Trophoblast cell (in vitro differentiated cells and primary cell): ENCODE measurements at regions not wholly inside any gene's neighbourhood (a gene's known extent, or its start where the extent isn't known, plus 50 kb on each side); places are given as distances from the start of the nearest gene placed in this dataset.

Experiments
- DNase-seq, 2 donors: peaks; one replicate each; pipeline ENCODE4 v3.0.0-alpha.2; 2016
- H2AFZ ChIP-seq: 2 replicates; pipeline ENCODE4 v1.6.1; 2013; ENCODE audit warnings: low read length, moderate library complexity, mild to moderate bottlenecking; ENCODE audit not compliant: insufficient read depth, poor library complexity
- H2AK5ac ChIP-seq: 2 replicates; pipeline ENCODE4 v1.6.1; 2013; ENCODE audit warnings: mild to moderate bottlenecking, low read length
- H2BK120ac ChIP-seq: 2 replicates; pipeline ENCODE4 v1.6.1; 2013; ENCODE audit warnings: low read length, mild to moderate bottlenecking, moderate library complexity; ENCODE audit not compliant: insufficient read depth, poor library complexity
- H2BK12ac ChIP-seq: 2 replicates; pipeline ENCODE4 v1.6.1; 2013; ENCODE audit warnings: mild to moderate bottlenecking, low read length, moderate library complexity
- H2BK5ac ChIP-seq: 2 replicates; pipeline ENCODE4 v1.6.1; 2013; ENCODE audit warnings: low read length, low read depth, moderate library complexity, mild to moderate bottlenecking; ENCODE audit not compliant: poor library complexity
- H3K14ac ChIP-seq: 2 replicates; pipeline ENCODE4 v1.6.1; 2013; ENCODE audit warnings: mild to moderate bottlenecking, low read length
- H3K18ac ChIP-seq: 2 replicates; pipeline ENCODE4 v1.6.1; 2013; ENCODE audit warnings: mild to moderate bottlenecking, low read length
- H3K23ac ChIP-seq: 2 replicates; pipeline ENCODE4 v1.6.1; 2013; ENCODE audit warnings: low read length
- H3K27ac ChIP-seq: 2 replicates; pipeline ENCODE4 v1.5.1; 2013; ENCODE audit warnings: low read depth, mild to moderate bottlenecking, inconsistent platforms, low read length, moderate library complexity
- H3K27me3 ChIP-seq: 2 replicates; pipeline ENCODE4 v1.6.1; 2013; ENCODE audit warnings: inconsistent platforms, mild to moderate bottlenecking, low read length, moderate library complexity; ENCODE audit not compliant: insufficient read depth
- H3K36me3 ChIP-seq, 2 experiments: 1 replicate in 1 of 2; 2 replicates in 1 of 2; pipeline ENCODE4 v1.6.1; 2013; ENCODE audit warnings: low read length in 2 of 2, mild to moderate bottlenecking in 2 of 2, moderate library complexity in 1 of 2; ENCODE audit not compliant: insufficient read depth in 2 of 2, control insufficient read depth in 1 of 2
- H3K4ac ChIP-seq: 2 replicates; pipeline ENCODE4 v1.6.1; 2013; ENCODE audit warnings: low read depth, mild to moderate bottlenecking, low read length, moderate library complexity
- H3K4me1 ChIP-seq, 2 experiments: 1 replicate in 1 of 2; 2 replicates in 1 of 2; pipeline ENCODE4 v1.6.1; 2013; ENCODE audit warnings: low read length in 2 of 2, mild to moderate bottlenecking in 2 of 2, moderate library complexity in 1 of 2; ENCODE audit not compliant: insufficient read depth in 2 of 2, control insufficient read depth in 1 of 2
- H3K4me2 ChIP-seq: 2 replicates; pipeline ENCODE4 v1.6.1; 2013; ENCODE audit warnings: inconsistent platforms, mild to moderate bottlenecking, low read length, moderate library complexity
- H3K4me3 ChIP-seq: 2 replicates; pipeline ENCODE4 v1.5.1; 2013; ENCODE audit warnings: mild to moderate bottlenecking, low read depth, low read length, inconsistent platforms
- H3K79me1 ChIP-seq: one replicate; pipeline ENCODE4 v1.6.1; 2013; ENCODE audit warnings: low read length
- H3K79me2 ChIP-seq: 2 replicates; pipeline ENCODE4 v1.6.1; 2013; ENCODE audit warnings: low read length, mild to moderate bottlenecking; ENCODE audit not compliant: control insufficient read depth, insufficient read depth, poor library complexity
- H3K9ac ChIP-seq: 2 replicates; pipeline ENCODE4 v1.6.1; 2013; ENCODE audit warnings: mild to moderate bottlenecking, low read length
- H3K9me3 ChIP-seq: 2 replicates; pipeline ENCODE4 v1.6.1; 2013; ENCODE audit warnings: low read depth, mild to moderate bottlenecking, control low read depth, inconsistent platforms, low read length; ENCODE audit not compliant: insufficient read depth
- H4K12ac ChIP-seq: 2 replicates; pipeline ENCODE4 v1.6.1; 2013; ENCODE audit warnings: low read depth, mild to moderate bottlenecking, low read length, moderate library complexity
- H4K8ac ChIP-seq: 2 replicates; pipeline ENCODE4 v1.6.1; 2013; ENCODE audit warnings: low read depth, mild to moderate bottlenecking, low read length, moderate library complexity
- H4K91ac ChIP-seq: one replicate; pipeline ENCODE4 v1.6.1; 2013; ENCODE audit warnings: low read depth, mild to moderate bottlenecking, low read length, moderate library complexity
- WGBS: extraction: QIAGEN DNeasy Blood & Tissue Kit; methylation state at CpG from one replicate; pipeline ENCODE4 v1.1.7; 2013; ENCODE audit warnings: missing lambda C conversion rate; ENCODE audit not compliant: insufficient read length, insufficient coverage; ENCODE audit errors: extremely low coverage; 5-methylcytosine and 5-hydroxymethylcytosine counted together

DNA sequence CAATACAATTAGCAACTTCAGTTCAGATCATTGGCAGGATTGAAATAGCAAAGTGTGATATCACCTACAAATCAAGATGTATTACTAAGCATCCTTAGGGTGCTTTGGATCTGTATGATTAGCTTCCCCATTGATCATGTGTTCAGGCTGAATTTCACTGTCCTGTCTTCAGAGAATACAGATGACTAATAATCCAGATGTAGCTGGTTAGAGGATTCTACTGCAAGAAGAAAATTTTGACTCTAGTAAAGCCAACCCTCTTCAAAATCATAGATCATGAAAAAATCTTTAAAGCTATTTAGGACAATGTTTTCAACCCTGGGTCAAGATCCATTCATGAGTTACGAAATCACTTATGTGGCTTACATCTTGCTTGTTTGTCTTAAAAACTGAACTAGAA is 184.4 kb downstream of the PTGER3 start:
- H3K18ac ChIP-seq = no peak overlapping the region
- H2AFZ ChIP-seq = no peak overlapping the region
- H3K9ac ChIP-seq = no peak overlapping the region
- no peaks in the 10 kb centered on the region for H3K36me3 ChIP-seq
- WGBS = no CpG with 5 or more reads among the region's 1 CpG
- H2BK120ac ChIP-seq = no peak overlapping the region
- no peak overlapping the region for H3K14ac ChIP-seq
- no peak overlapping the region for H2BK5ac ChIP-seq
- H4K91ac ChIP-seq = no peak overlapping the region
- no peaks in the 10 kb centered on the region for H3K4me1 ChIP-seq
- no peak overlapping the region for H3K4me3 ChIP-seq
- no peak overlapping the region for H4K8ac ChIP-seq
- no peaks in the 10 kb centered on the region for H3K27me3 ChIP-seq
- no peak overlapping the region for H2AK5ac ChIP-seq
- H3K79me1 ChIP-seq = no peaks in the 10 kb centered on the region
- H2BK12ac ChIP-seq = no peak overlapping the region
- no peak overlapping the region for H3K4me2 ChIP-seq
- no peak overlapping the region for H3K4ac ChIP-seq
- H3K9me3 ChIP-seq = no peaks in the 10 kb centered on the region
- DNase-seq = no peak
- H3K79me2 ChIP-seq = no peaks in the 10 kb centered on the region
- no peak overlapping the region for H3K23ac ChIP-seq
- H3K27ac ChIP-seq = no peak overlapping the region
- no peak overlapping the region for H4K12ac ChIP-seq

DNA sequence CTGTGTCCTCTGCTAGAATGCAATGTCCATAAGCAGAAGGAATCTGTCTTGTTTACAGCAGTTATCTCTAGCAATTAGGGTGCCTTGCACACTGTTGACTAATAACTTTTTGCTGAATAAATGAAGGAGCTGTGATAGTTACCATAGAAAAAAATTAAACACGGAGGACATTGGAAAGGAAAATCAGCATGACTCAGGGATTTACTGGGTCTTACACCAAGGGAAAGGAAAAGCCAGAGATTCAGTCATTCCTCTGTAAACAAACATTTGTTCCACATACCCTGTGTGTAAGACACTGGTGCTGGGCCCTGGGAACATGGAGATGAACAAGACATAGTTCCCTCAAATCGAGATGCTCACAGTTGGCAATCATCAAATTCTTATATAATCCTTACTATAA is 183.3 kb downstream of the PTGER3 start:
- Histone ChIP-seq H3K9me3 (no peaks in the 10 kb centered on the region), H3K36me3 (no peaks in the 10 kb centered on the region), H3K9ac (no peak overlapping the region), H2BK12ac (no peak overlapping the region), H3K23ac (no peak overlapping the region), H3K4me1 (no peaks in the 10 kb centered on the region), H3K14ac (no peak overlapping the region), H3K79me1 (no peaks in the 10 kb centered on the region), H2AFZ (no peak overlapping the region), H2AK5ac (no peak overlapping the region), H3K4me2 (no peak overlapping the region), H3K27me3 (no peaks in the 10 kb centered on the region), H4K91ac (no peak overlapping the region), H3K27ac (no peak overlapping the region), H3K79me2 (no peaks in the 10 kb centered on the region), H4K8ac (no peak overlapping the region), H4K12ac (no peak overlapping the region), H3K18ac (no peak overlapping the region), H2BK120ac (no peak overlapping the region), H2BK5ac (no peak overlapping the region), H3K4ac (no peak overlapping the region), H3K4me3 (no peak overlapping the region)
- no peak for DNase-seq
- whole genome bisulfite sequencing = no CpG with 5 or more reads among the region's 2 CpGs

- H3K14ac ChIP-seq = no peak overlapping the region
- no peak overlapping the region for H3K27ac ChIP-seq
- H3K36me3 ChIP-seq = no peaks in the 10 kb centered on the region
- no CpG with 5 or more reads among the region's 4 CpGs for WGBS
- no peak overlapping the region for H3K4ac ChIP-seq
- no peak overlapping the region for H2AFZ ChIP-seq
- no peaks in the 10 kb centered on the region for H3K27me3 ChIP-seq
- H3K4me3 ChIP-seq = no peak overlapping the region
- H4K91ac ChIP-seq = no peak overlapping the region
- no peak overlapping the region for H3K9ac ChIP-seq
- H3K4me1 ChIP-seq = no peaks in the 10 kb centered on the region
- H3K79me2 ChIP-seq = no peaks in the 10 kb centered on the region
- no peak overlapping the region for H2BK12ac ChIP-seq
- DNase-seq = peak in 1 of 2 donors; percentile 14
- H4K8ac ChIP-seq = no peak overlapping the region
- H2BK120ac ChIP-seq = no peak overlapping the region
- no peak overlapping the region for H4K12ac ChIP-seq
- H3K23ac ChIP-seq = no peak overlapping the region
- H2AK5ac ChIP-seq = no peak overlapping the region
- H3K9me3 ChIP-seq = peaks cover 4% of the 10 kb centered on the region
- no peaks in the 10 kb centered on the region for H3K79me1 ChIP-seq
- no peak overlapping the region for H3K18ac ChIP-seq
- H3K4me2 ChIP-seq = no peak overlapping the region
- no peak overlapping the region for H2BK5ac ChIP-seq
Observed at GRCh38 chr1:70866542-70867264, 180.9 kb downstream of the PTGER3 start.

DNA sequence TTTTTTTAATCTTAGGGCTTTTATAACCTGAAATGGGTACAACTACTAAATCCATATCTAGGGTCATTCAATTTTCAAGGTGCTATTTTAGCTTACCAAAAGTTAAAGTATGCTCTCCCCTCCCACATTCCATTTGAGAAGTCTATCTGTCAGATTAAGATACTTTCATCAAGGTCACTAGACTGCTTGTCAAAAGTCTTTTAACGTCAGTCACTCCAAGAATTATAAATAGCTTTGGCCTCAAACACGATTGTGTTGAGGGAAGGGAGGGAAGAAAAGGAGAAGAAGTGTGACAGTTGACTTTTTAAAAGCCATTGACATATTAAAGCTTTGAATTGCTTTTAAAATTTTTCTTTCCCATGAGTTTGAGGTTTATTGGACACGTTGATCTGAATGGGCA is 175.8 kb downstream of the PTGER3 start:
- no peak overlapping the region for H3K23ac ChIP-seq
- no peak overlapping the region for H2AFZ ChIP-seq
- WGBS = no CpG with 5 or more reads among the region's 3 CpGs
- H3K79me1 ChIP-seq = peaks cover 4% of the 10 kb centered on the region
- no peak overlapping the region for H3K4ac ChIP-seq
- no peak overlapping the region for H2BK5ac ChIP-seq
- DNase-seq = no peak
- no peak overlapping the region for H3K4me3 ChIP-seq
- no peak overlapping the region for H2BK12ac ChIP-seq
- no peak overlapping the region for H2AK5ac ChIP-seq
- no peaks in the 10 kb centered on the region for H3K79me2 ChIP-seq
- no peak overlapping the region for H3K14ac ChIP-seq
- no peaks in the 10 kb centered on the region for H3K36me3 ChIP-seq
- no peak overlapping the region for H2BK120ac ChIP-seq
- no peak overlapping the region for H3K4me2 ChIP-seq
- no peak overlapping the region for H3K27ac ChIP-seq
- H4K12ac ChIP-seq = no peak overlapping the region
- no peak overlapping the region for H4K8ac ChIP-seq
- no peaks in the 10 kb centered on the region for H3K27me3 ChIP-seq
- H4K91ac ChIP-seq = no peak overlapping the region
- H3K9ac ChIP-seq = no peak overlapping the region
- H3K4me1 ChIP-seq = peaks cover 0 to 6% of the 10 kb centered on the region in 2 experiments
- peaks cover 4% of the 10 kb centered on the region for H3K9me3 ChIP-seq
- no peak overlapping the region for H3K18ac ChIP-seq
